Upper lobe of left lung (tissue), 4 donors: ENCODE measurements at regions not wholly inside any gene's neighbourhood (a gene's known extent, or its start where the extent isn't known, plus 50 kb on each side); places are given as distances from the start of the nearest gene placed in this dataset.

Experiments
- CTCF ChIP-seq, 6 experiments: fragments of 450-650 bp in 4 of 6; fragments of 200-600 bp in 2 of 6; sonication (generic) in 2 of 6; IDR thresholded peaks; one replicate each; pipeline ENCODE4 v1.5.1; 2016 to 2019; ENCODE audit warnings: antibody characterized with exemption in 6 of 6
- EP300 ChIP-seq, 4 donors: sonication (generic); formaldehyde crosslinking; IDR thresholded peaks; one replicate each; pipeline ENCODE4 v1.5.1; 2017; ENCODE audit warnings: antibody characterized with exemption in 4 of 4, control low read depth in 2 of 4

GRCh38 chr12:108438667-108439066 is 76.4 kb upstream of the FICD start:
- no peak for TF ChIP-seq CTCF (IDR thresholded peaks at IDR 0.05)
- TF ChIP-seq EP300 (IDR thresholded peaks at IDR 0.05), result no peak
